GM18861 (cell line): ENCODE measurements at regions not wholly inside any gene's neighbourhood (a gene's known extent, or its start where the extent isn't known, plus 50 kb on each side); places are given as distances from the start of the nearest gene placed in this dataset.

Source experiments
- ATAC-seq: cut with Tn5 transposase; IDR thresholded peaks from one replicate; pipeline ENCODE4 v1.9.1; 2021; ENCODE audit not compliant: unreplicated experiment

DNA sequence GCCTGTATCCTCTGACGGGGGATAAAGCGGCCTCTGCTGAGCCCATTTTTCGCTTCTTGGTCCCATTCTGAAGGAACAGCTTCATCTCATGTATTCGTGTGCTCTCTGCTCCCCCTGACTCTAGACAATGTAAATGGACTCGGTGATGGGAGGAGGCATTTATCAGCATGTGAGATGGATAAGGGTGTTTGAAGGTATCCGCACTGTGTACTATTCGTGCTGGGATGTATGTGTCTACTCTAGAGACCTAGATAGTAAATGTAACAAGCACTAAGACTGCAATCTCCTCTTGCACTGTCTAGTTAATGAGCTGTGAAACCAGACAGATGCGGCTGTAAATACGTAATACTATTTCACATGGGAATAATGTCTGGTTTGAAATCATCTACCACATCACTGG is 134.6 kb upstream of the ARGLU1 start:
- no peak for ATAC-seq

DNA sequence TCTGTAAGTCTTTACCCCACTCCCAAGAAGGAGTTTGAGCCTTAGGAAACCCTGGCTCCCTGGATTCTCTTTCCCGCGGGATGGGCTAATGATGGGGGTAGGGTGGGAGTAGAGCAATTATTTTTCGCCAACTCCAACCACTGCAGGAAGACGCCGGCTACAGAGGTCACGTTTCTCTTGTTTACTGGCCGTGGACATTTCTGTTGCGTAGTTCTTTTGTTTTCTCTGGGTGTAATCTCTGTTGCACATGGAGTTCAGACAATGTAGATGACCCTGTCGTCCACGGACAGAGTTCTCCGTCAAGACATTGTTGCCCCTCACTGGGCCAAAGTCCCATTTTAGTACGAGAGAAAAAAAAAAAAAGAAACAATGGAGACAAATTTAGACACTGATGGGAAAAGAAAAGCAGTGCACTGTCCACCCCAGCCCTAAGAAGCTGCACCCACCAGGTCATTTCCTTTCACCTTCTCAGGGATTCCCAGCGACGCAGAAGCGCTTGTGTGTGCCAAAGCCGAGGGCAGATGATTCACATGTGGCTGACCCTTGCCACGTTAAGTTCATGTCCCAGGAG is 133.9 kb upstream of the ARGLU1 start:
- ATAC-seq: no peak

DNA sequence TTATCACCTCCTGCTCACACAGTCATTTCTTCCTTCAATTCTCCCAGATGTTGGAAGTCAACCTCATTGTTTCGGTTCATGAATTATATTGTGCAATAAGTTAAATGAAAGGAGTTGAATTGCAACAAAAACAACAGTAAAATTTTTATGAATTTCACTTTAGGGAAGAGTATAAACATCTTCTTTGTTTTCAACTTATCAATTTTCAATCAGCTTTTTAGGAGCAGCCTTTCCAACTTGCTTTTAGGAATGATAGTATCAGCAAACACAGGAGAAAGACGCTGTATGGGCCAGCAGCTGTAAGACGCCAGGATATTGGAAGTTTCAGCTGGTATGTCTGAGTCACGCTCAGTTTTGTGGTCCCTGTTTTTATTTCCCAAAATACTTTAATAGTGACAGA is 132.5 kb upstream of the ARGLU1 start:
- ATAC-seq: no peak

DNA sequence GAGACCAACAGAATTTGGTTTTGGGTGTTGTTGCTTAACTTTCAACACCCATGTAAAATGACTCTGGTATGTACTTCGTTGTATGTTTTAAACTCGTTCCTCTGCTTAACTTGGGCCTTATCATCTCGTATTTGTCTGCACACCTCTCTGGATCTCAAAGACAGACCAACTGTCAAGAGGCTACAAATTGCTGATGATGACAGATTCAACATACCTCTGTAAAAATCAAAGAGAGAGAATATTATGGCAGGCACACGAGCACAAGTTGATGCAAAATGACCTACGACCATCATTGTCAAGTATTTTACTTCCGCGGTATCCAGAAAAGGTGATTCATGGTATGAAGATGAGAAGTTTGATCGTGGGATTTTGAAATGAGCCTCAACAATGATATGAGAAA is 132.1 kb upstream of the ARGLU1 start:
- ATAC-seq: no peak

DNA sequence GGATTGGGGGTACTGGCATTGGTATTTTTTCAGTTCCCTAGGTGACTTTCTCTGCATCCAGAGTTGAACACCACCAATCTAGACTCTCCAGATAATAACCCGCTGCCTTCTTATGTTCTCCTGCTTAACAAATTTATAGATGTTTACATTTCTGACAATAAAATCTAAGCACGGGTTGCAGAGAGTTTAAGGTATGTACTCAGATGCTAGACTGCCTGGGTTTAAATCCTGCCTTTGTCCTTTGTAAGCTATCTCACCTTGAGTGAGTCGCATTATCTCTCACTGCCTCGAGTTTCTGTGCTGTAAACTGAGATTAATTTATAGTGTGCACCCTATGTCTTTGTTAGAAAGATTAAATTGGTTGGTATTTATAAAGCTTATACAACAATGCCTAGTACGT is 131.4 kb upstream of the ARGLU1 start:
- ATAC-seq: no peak

DNA sequence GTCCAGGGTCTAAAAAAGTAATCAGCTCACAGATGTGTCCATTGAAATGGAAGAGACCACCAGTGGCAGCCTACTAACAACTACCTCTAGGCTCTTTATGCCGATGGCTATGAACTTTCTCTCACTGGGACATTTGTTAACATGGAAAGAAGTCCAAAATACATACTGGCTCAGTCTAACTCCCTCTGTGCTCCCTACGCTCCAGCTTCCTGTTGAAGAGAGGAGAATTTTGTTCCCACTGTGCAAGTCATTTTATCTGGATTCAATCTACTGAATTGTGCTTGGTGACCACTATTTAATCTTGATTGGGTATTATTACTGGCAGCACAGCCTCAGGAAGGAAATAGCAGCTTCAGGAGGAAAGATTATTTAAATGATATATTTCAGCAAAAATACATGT is 128.8 kb upstream of the ARGLU1 start:
- ATAC-seq: no peak

DNA sequence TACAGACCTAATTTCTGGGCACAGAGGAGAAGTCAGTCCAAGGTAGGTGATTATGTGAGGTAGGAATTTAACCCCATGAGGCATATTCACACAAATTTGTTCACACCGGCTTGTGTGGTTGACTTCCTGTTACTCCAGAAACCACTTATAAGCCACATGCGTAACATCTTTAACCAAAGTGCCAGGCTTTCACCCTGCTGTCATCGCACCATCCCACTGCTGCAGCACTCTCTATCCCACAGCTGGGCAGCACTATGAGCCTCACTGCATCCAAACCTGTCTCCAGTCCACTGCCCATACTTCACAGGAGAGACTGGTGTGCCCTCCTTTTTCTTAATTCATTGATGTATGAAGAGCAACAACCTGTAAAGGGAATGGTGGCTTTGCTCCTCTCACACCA is 128.2 kb upstream of the ARGLU1 start:
- no peak for ATAC-seq

DNA sequence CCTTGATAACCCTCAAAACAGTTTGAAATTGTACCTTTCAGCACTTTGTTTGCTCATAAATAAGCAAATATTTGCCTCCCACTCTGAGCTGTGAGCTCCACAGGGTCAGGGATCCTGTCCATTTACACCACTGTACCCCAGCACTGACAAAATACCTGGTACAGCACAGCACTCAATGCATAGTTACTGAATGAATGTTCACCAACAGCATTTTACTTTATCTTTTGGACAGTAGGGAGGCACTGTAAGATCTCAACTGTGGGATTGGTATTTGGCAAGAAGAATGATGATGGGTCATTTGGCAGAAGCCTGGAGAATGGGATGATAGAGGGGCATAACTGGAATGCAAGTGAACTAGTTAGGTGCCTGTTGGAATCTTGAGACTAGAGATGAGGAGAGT is 127.2 kb upstream of the ARGLU1 start:
- ATAC-seq: no peak

DNA sequence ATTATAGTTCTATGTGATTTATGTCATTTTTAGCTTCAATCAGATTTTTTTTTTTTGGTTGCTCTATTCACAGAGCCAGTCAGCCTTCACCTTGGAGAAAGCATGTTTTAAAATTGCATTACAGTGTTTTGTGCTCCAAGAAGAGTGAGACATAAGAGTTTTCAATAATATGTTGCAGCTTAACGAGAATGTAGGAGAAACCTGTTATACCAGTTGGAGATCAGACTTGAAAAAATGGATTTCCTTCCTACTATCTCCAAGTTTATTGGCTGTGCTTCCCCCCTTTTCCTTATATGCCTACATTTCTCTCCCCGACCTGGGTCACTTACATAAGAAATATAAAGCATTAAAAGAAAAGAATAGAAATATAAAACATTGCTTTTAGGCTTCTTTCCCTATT is 123.9 kb upstream of the ARGLU1 start:
- no peak for ATAC-seq

DNA sequence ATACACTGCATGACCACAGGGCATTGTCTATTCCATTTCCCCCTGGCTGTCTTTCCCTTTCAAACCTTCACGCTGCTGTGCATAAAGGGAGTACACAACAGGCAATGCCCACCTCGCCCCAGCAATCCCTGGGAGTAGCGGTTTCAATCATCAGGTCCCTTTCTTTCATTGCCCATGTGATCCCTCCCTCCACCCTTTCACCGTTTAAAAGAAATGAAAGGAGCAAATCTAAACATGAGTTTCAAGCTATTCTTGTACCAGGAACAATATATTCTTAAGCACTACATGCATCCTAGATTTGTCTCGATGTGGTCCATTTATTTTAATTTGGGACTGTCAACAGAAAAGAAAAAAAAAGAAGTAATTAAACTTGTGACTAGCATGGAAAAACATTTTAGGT is 123.4 kb upstream of the ARGLU1 start:
- ATAC-seq: no peak

DNA sequence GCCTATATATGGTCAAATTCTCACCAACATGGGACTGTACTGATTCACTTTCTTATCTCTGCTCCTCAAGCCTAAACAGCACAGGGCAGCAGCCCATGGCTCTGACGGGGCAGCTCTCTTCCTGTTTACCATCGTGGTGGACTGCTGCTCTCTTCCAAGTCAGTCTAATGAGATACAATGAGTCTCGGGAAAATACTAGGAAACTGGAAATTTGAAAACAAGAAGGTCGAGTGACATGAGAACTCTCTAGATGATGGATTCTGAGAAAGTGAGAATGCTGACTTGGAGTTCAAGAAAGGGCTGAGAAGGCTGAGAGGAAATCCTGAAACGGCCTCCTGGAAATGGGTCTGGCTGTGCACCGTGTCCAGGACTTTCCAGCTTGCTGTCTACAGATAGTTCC is 122.8 kb upstream of the ARGLU1 start:
- no peak for ATAC-seq

DNA sequence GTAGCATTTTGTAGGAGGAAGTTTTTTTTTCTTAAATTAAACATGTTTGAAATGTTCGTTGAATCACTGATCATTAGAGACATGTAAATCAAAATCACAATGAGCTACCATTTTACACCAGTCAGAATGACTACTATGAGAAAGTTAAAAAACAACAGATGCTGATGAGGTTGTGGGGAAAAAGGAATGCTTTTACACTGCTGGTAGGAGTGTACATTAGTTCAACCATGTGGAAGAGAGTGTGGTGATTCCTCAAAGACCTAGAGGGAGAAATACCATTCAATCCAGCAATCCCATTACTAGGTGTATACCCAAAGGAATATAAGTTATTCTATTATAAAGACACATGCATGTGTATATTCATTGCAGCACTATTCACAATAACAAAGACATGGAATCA is 122.0 kb upstream of the ARGLU1 start:
- no peak for ATAC-seq

DNA sequence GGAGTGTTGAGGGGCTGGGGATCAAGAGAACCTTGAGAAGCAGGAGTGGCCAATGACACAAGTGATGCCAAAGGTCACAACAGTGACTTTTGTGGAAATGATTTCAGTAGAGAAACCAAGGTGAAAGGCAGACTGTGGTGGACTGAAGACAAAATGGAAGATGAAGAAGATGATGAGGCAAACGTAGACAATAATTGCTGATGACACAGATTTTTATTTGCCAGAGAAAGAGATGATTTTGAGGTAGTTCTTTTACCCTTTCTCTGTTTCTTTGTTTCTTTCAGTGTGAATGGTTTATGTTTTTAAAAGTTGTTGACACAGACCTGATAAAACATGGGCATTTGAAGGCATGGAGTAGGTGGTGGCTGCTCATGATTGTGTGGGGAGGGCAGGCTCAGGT is 121.0 kb upstream of the ARGLU1 start:
- no peak for ATAC-seq

DNA sequence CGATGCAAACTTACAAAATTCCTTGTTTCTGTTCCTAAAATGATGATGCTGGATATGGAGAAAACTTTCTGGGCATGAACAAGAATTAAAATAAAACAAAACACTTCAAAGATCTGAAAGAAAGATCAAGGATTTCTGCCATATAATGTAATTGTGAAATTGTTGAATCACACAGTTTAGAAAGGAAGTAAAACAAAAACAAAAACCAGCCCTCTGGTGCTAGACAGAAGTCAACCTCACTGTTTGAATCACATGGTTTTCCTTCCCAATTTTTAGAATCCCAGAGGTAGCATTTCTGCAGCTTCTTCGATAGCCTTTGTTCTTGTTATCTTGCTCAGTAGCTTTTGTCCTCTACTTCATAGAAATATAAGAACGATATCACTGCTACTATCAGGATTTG is 118.2 kb upstream of the ARGLU1 start:
- ATAC-seq: no peak

DNA sequence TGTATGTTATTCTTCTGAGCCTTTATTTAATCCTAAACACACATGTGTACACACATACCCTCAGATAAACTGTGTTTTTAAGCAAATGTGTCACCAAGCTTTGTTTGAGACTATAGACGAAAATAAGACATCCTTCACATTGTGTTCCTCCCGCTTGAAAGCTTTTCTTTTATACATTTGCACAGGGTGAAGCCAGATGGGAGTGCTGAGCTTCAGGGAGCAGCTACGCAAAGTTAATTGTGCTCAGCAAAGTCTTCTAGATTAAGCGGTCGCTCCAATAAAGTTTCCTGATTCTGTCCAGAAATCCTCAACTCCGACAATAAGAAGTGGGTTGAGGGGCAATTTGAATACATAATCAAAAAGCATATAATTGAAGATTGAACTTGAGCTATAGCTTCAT is 117.2 kb upstream of the ARGLU1 start:
- no peak for ATAC-seq

DNA sequence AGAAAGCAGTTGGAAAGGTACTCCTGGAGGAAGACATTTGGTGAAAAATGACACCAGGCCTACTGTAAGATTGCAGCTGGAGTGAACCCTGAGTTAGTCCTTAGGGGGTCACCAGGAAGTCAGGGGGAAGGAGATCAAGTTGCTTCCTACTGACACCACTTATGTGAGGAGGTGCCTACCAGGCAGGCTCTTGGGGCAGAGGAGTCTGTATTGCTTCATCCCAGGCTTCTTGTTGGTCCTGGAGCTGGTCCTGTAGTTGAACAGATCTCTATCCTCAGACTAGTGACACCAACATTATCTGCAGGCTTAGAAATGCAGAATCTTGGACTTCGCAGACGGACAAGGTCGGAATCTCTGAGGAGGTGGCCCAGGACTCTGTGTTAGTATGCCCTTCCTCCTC is 116.0 kb upstream of the ARGLU1 start:
- ATAC-seq: no peak

DNA sequence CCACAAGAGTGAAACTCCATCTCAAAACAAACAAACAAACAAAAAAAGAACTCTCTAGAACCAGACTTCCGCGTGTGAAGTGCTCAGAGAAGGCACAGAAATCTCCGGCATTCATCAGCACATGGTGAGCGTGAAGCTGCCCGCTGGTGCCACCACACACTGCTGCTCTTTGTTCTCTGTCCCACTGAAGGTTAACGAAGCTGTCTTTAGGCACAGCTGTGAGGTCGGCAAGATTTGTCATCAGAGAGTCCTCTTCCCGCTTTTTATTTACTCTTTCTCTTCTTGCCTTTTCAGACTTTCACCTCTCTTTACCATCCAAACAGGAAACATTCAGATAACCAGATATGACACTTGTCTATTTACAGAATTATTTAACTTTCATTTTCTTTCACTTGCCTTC is 115.2 kb upstream of the ARGLU1 start:
- no peak for ATAC-seq

DNA sequence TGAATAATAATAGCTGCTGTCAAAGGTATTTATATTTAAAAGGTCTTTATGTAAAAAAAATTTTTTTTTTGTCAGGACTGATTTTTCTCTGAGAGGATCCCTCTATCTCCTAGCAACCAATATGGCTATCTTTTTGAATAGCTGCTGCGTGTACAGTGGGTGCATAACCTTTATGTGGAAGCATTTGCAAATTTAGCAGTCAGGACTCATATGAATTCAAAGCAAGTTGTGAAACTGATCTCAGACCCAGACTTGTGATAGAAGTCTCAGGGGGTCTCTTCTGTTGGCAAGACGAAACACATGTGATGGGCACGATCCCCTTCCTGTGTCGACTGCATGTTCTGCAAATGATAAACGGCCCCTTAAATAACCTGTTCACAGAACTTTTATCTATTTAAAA is 114.1 kb upstream of the ARGLU1 start:
- no peak for ATAC-seq

DNA sequence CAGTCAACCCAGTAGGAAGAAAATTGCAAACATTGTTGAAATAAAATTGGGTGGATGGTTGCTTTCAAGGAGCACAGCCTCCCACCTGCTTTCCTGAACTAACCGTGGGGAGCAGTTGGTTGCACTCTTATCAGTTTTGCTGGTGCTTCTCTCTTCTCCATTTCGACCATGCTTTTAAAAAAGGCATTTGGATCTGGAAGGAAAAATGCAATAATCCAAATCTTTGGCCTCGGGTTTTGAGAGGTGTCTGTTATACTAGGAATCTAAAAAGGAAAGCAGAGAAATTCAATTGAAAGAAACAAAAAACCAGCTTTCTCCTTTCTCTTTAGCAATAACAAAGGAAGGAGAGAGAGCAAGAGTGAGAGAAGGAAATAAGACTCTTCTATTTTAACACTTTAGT is 113.6 kb upstream of the ARGLU1 start:
- no peak for ATAC-seq

DNA sequence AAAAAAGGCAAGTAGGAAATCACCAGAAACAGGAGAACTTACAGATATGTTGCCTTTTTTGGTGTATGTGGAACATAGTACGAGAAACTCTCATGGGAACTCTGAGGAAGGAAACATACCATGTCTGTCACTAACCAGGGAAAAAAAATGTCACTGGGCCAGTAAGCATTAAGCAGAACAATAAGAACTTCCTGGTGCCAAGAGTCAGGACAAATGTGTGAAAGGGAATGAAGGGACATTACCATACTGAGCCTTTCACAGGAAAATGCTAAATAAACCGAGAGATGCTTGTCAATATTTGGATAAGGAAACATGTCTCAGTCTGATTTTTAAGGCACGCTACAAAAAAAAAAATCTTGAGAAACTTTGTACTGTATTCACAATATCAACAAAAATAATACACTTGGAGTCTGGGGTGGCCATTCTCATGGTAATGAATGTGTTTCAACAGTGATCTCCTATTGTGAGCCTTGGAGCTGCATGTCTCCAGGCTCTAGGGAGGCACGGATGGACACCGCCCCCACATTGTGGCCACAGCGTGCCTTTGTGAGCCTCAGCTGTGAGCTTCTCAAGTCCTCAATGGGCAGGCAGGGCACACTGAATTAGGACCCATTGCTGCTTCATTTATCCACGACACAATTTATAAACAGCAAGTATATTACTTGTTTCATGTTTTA is 113.0 kb upstream of the ARGLU1 start:
- ATAC-seq: no peak

DNA sequence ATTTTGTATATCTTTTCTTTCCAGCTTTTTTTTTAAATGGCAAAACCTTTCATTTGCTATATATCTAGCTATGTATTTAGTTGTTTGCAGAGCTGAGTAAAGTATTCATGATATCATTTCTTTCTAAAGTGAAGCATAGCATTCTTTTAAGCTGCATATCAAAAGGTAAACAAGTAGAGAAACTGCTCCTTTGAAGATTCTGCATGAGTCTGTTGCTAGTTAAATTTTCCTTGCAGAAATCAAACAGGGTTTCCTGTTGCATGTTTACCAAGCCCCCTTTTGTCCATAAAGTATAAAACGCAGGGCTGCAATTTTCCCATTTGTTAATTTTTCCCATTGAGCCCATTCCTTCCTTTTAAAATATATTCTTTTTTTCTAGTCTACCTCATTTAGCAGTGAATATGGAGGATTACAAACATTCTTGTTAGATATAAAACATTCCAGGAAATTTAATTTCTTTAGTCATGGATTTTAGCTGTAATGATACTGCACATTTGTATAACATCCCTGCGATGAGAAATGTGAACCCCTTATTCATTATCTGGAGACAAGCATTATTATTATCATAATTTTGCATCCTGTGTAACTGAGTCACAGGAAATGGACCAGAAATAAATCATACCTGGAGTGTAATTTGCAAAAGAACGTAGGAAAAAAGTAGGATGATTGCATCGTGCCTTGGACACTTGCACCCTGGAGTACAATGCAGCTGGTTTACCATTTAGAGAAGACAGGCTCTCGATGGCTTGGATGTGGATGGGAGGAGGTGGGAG is 110.9 kb upstream of the ARGLU1 start:
- ATAC-seq: no peak

DNA sequence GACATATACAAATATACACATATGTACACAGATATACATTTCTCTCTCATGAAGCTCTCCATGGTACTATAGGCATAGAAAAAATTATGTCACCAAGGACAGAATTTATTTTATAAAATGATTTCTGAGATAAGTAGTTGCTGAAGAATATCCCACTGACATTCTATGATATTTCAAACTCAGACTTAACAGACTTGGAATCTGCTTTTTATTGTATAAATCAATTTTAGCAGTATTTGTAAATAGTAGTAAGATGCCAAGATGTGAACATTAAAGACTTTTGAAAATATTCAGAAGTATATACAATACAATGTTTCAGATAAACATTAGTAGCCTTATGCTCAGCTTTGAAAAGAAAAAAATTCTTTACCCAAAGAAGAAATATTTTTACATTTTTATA is 107.4 kb upstream of the ARGLU1 start:
- no peak for ATAC-seq
